ENCODE measurements at regions not wholly inside any gene's neighbourhood (a gene's known extent, or its start where the extent isn't known, plus 50 kb on each side); places are given as distances from the start of the nearest gene placed in this dataset.

DNA sequence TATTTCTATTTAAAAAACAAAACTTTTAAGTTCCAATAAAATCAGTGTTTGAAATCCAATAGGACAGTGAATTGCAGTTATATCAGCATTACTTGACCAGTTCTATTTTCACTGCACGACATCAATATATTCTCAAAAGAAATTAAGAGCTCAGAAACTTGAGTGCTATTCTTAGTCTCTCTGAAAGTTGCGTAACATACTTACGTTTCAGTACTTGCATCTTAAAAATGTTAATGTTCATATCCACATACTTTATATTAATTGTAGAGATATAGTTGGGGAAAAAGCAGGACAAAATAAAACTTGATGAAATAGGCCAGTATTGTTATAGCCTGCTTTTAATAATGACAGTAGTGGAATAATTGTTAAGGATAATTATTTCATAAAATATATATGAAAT is 720.5 kb upstream of the PCDH9 start:
- TF ChIP-seq, protein P1, sequence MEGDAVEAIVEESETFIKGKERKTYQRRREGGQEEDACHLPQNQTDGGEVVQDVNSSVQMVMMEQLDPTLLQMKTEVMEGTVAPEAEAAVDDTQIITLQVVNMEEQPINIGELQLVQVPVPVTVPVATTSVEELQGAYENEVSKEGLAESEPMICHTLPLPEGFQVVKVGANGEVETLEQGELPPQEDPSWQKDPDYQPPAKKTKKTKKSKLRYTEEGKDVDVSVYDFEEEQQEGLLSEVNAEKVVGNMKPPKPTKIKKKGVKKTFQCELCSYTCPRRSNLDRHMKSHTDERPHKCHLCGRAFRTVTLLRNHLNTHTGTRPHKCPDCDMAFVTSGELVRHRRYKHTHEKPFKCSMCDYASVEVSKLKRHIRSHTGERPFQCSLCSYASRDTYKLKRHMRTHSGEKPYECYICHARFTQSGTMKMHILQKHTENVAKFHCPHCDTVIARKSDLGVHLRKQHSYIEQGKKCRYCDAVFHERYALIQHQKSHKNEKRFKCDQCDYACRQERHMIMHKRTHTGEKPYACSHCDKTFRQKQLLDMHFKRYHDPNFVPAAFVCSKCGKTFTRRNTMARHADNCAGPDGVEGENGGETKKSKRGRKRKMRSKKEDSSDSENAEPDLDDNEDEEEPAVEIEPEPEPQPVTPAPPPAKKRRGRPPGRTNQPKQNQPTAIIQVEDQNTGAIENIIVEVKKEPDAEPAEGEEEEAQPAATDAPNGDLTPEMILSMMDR (IDR thresholded peaks at IDR 0.05): no peak
- TF ChIP-seq EP300 (IDR thresholded peaks at IDR 0.05) (no peak), POLR2A (IDR thresholded peaks at IDR 0.05) (no peak)
